GM21367 (cell line): ENCODE measurements at regions not wholly inside any gene's neighbourhood (a gene's known extent, or its start where the extent isn't known, plus 50 kb on each side); places are given as distances from the start of the nearest gene placed in this dataset.
"Not testable (repeated sequence)": the region's sequence is repeated elsewhere in the genome, so short reads cannot be mapped to it uniquely, and the experiment has no call there.

Source experiments
- ATAC-seq: cut with Tn5 transposase; IDR thresholded peaks from one replicate; pipeline ENCODE4 v1.9.1; 2021; ENCODE audit not compliant: unreplicated experiment

GRCh38 chr15:20292422-20293005, 249.1 kb downstream of the GOLGA6L6 start:
- ATAC-seq: not testable (repeated sequence)

- not testable (repeated sequence) for ATAC-seq
These were observed 250.0 kb downstream of the GOLGA6L6 start for GRCh38 chr15:20291616-20292015.

- ATAC-seq: not testable (repeated sequence)
These were observed 251.0 kb downstream of the GOLGA6L6 start for GRCh38 chr15:20290606-20291005.

DNA sequence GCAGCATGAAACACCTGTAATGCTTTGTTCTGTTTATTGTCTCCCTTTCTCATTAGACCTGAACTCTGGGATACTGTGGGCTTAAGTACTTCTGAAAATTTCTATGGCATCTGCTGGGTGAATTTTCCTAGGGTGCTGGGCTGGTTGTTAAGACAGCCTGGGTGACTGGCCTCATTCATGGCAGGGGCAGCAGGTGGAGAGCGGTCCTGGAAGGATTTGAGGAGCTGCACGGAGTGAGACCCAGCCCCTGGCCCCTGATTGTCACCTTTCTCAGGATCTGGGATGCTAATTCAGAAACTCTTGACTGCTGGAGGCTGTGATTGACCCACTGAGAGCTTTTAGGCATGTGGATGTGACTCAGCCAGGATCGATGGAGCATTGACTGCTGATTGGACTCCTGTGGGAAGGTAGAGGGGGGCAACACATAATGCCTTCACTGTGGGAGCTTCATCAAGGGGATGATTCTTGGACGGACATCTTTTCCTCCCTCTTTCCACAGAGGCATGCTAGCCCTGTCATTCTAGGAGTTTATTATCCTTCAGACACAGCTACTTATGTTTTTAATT, 252.0 kb downstream of the GOLGA6L6 start:
- not testable (repeated sequence) for ATAC-seq

DNA sequence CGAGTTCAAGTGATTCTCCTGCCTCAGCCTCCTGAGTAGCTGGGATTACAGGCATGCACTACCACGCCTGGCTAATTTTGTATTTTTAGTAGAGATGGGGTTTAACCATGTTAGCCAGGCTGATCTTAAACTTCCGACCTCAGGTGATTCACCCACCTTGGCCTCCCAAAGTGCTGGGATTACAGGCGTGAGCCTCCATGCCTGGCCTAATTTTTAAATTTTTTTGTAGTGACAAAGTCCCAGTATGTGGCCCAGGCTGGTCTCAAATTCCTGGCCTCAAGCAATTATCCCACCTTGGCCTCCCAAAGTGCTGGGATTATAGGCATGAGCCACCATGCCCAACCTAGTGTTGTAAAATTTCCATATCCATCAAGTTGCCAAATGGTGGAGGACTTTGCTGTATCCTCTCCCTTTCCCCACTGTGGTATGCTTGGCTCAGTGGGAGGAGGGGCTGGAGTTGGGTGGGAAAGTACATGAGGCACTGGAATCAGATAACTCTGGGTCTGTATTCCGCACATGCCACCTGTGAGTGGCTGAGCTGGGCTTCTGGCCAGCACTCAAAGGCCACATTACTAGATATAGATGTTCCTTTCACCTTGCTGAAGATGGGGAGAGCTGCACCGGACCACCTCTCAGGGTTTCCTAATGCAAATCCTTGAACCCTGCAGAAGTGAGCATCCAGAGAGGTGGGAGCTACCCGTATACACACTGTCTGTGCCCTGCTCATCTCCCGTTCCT, 252.6 kb downstream of the GOLGA6L6 start:
- ATAC-seq: not testable (repeated sequence)

DNA sequence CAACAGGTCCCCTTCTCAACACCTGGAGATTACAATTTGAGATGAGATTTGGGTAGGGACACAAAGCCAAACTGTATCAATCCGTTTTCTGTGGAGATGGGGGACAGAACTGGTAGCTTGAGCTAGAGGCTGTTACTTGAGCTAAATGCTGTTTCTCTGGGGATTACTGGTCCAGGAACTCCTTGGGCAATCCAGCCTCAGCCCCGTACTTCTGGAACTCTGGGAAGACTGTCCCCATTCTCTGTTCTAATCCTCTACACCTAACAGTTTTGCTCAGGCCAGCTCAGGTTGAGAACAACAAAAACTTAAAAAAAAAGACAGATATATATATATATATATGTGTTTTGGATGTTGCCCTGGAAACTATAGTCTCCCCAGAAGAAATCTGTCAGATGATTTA, 255.0 kb downstream of the GOLGA6L6 start:
- not testable (repeated sequence) for ATAC-seq

GRCh38 chr15:20285696-20286300, 255.8 kb downstream of the GOLGA6L6 start:
- ATAC-seq: not testable (repeated sequence)

- ATAC-seq: not testable (repeated sequence)
These were observed 256.6 kb downstream of the GOLGA6L6 start for GRCh38 chr15:20284891-20285535.

DNA sequence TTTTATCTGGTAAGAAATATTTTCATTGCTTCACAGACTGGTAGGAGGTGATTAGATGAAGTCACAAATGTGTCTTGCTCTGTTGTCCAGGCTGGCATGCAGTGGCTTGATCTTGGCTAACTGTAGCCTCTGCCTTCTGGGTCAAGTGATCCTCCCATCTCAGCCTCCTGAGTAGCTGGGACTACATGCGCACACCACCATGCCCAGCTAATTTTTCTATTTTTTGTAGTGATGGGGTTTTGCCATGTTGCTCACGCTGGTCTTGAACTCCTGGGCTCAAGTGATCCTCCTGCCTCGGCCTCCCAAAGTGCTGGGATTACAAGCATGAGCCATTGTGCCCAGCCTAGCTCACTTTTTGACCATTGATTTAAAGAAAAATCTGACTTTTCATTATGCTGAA, 257.9 kb downstream of the GOLGA6L6 start:
- ATAC-seq: not testable (repeated sequence)

DNA sequence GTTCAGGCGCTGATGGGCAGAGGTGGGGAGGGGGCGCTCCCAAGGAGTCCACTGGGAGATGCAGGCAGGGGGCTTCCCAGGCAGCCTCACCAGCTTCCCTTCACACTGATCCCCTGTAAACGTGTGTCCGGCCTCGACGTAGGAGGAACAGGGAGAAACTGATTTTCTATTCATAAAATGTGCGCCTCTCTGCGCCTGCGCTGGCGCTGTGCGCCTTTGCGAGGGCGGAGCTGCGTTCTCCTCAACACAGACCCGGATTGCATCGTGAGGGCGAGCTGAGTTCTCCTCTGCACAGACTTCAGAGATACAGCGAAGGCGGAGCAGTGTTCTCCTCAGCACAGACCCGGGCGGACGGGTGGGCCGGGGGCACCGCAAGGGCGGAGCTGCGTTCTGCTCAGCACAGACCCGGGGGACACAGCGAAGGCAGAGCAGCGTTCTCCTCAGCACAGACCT, 259.1 kb downstream of the GOLGA6L6 start:
- not testable (repeated sequence) for ATAC-seq

DNA sequence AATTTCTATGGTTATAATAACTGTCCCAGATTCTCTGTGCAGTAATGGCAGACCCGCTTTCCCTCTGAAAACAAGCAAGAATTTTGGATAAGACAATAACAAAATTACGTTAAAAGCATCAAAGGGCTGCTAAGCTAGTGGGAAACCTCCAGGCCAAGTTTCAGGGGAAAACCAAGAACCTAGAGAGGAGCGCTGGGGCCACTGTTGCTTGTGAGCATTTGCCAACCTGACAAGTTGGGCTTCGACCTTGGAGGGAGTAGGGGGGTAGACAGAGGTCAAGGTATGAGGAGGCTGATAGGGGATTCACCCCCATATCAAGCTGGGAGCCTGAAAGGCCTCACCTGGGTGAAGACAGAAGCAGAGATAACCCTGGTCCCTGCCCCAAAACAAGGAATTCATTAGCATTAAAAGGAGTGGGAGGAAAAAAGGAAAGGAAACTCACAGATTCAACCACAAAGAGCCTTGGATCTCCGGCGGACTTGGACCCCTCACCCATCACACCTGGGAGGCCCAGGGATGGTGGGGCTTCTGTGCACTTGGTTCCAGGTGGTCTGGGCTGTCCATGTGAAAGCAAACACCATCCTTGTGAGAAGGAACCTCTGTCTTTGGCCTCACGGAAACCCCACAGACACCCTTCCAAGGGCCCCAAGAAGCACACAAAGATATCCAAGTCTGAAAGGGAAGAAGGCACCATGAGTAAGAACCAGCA, 259.9 kb downstream of the GOLGA6L6 start:
- not testable (repeated sequence) for ATAC-seq

GRCh38 chr15:20280933-20281463, 260.6 kb downstream of the GOLGA6L6 start:
- ATAC-seq: no peak

GRCh38 chr15:20280141-20280932, 261.3 kb downstream of the GOLGA6L6 start:
- not testable (repeated sequence) for ATAC-seq

DNA sequence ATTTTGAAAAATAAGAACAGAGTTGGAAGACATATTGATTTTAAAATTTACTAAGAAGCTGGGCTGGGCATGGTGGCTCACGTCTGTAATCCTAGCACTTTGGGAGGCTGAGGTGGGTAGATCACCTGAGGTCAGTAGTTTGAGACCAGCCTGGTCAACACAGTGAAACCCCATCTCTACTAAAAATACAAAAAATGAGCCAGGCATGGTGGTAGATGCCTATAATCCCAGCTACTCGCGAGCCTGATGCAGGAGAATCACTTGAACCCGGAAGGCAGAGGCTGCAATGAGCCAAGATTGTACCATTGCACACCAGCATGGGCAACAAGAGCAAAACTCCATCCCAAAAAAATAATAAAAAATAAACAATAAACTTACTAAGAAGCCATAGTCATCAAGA, 262.5 kb downstream of the GOLGA6L6 start:
- not testable (repeated sequence) for ATAC-seq

DNA sequence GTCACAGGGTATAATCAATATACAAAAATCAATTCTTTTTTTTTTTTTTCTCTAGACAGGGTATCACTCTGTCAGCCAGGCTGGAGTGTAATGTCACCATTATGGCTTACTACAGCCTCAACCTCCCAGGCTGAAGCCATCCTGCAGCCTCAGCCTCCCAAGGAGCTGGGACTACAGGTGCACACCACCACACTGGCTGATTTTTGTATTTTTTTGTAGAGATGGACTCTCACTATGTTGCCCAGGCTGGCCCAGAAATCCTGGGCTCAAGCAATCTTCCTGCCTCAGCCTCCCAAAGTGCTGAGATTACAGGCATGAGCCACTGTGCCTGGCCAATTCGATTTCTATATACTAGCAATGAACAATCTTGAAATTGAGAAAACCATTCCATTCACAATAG, 263.2 kb downstream of the GOLGA6L6 start:
- not testable (repeated sequence) for ATAC-seq

GRCh38 chr15:20277451-20277850, 264.1 kb downstream of the GOLGA6L6 start:
- ATAC-seq: not testable (repeated sequence)

- not testable (repeated sequence) for ATAC-seq
These were observed 265.1 kb downstream of the GOLGA6L6 start for GRCh38 chr15:20276312-20277114.

- not testable (repeated sequence) for ATAC-seq
These were observed 266.1 kb downstream of the GOLGA6L6 start for GRCh38 chr15:20275373-20275967.
